CD8-positive, alpha-beta memory T cell (primary cell): ENCODE measurements at regions not wholly inside any gene's neighbourhood (a gene's known extent, or its start where the extent isn't known, plus 50 kb on each side); places are given as distances from the start of the nearest gene placed in this dataset.
"Not testable (repeated sequence)": the region's sequence is repeated elsewhere in the genome, so short reads cannot be mapped to it uniquely, and the experiment has no call there.

ENCODE experiments used
- CTCF ChIA-PET: fragments of 350-600 bp; sonication (Branson Sonifier 250); formaldehyde crosslinking; loops from one replicate; lab custom pipeline; 2021; ENCODE audit warnings: antibody characterized with exemption; lab: Charles Lee
- POLR2A ChIA-PET: fragments of 350-600 bp; sonication (Branson Sonifier 250); formaldehyde crosslinking; loops from one replicate; lab custom pipeline; 2021; ENCODE audit warnings: antibody characterized with exemption; lab: Charles Lee
- DNase-seq, 5 donors: peaks; one replicate each; pipeline versions ENCODE4 v3.0.0 to v3.0.0-alpha.2; 2020 to 2022; ENCODE audit warnings: mixed read lengths in 1 of 5
- H3K27ac ChIP-seq: one replicate; pipeline ENCODE4 v1.7.0; 2013; ENCODE audit warnings: low read depth, mild to moderate bottlenecking, low read length, moderate library complexity
- H3K27me3 ChIP-seq: 2 replicates; pipeline ENCODE4 v1.7.0; 2013; ENCODE audit warnings: low read length, mild to moderate bottlenecking; ENCODE audit not compliant: insufficient read depth, poor library complexity, severe bottlenecking
- H3K36me3 ChIP-seq: 2 replicates; pipeline ENCODE4 v1.7.0; 2013; ENCODE audit warnings: mild to moderate bottlenecking, low read length, moderate library complexity; ENCODE audit not compliant: insufficient read depth
- H3K4me1 ChIP-seq: 2 replicates; pipeline ENCODE4 v1.7.0; 2013; ENCODE audit warnings: mild to moderate bottlenecking, low read length, moderate library complexity; ENCODE audit not compliant: insufficient read depth
- H3K4me3 ChIP-seq: 2 replicates; pipeline ENCODE4 v1.7.0; 2013; ENCODE audit warnings: mild to moderate bottlenecking, low read length
- H3K9me3 ChIP-seq: 2 replicates; pipeline ENCODE4 v1.7.0; 2013; ENCODE audit warnings: mild to moderate bottlenecking, low read length
- H3K27ac Mint-ChIP-seq, 8 donors: one replicate each; pipeline ENCODE4 v1.8.0; 2020 to 2021; ENCODE audit warnings: mixed read lengths in 8 of 8, mild to moderate bottlenecking in 6 of 8, inconsistent platforms in 3 of 8, moderate library complexity in 3 of 8
- H3K27me3 Mint-ChIP-seq, 2 donors: one replicate each; pipeline ENCODE4 v1.8.0; 2020 to 2021; ENCODE audit warnings: mixed read lengths in 2 of 2, mild to moderate bottlenecking in 1 of 2, moderate library complexity in 1 of 2
- H3K36me3 Mint-ChIP-seq, 3 donors: one replicate each; pipeline ENCODE4 v1.8.0; 2020 to 2021; ENCODE audit warnings: mixed read lengths in 3 of 3, inconsistent platforms in 1 of 3, mild to moderate bottlenecking in 1 of 3
- H3K4me1 Mint-ChIP-seq, 3 donors: one replicate each; pipeline ENCODE4 v1.8.0; 2020 to 2021; ENCODE audit warnings: mixed read lengths in 3 of 3, inconsistent platforms in 1 of 3, mild to moderate bottlenecking in 1 of 3
- H3K4me3 Mint-ChIP-seq, 7 donors: one replicate each; pipeline ENCODE4 v1.8.0; 2020 to 2021; ENCODE audit warnings: mixed read lengths in 7 of 7, mild to moderate bottlenecking in 6 of 7, moderate library complexity in 4 of 7, inconsistent platforms in 2 of 7
- H3K9me3 Mint-ChIP-seq, 5 donors: one replicate each; pipeline ENCODE4 v1.8.0; 2020 to 2022; ENCODE audit warnings: mixed read lengths in 5 of 5, mild to moderate bottlenecking in 3 of 5, moderate library complexity in 2 of 5, inconsistent platforms in 1 of 5

DNA sequence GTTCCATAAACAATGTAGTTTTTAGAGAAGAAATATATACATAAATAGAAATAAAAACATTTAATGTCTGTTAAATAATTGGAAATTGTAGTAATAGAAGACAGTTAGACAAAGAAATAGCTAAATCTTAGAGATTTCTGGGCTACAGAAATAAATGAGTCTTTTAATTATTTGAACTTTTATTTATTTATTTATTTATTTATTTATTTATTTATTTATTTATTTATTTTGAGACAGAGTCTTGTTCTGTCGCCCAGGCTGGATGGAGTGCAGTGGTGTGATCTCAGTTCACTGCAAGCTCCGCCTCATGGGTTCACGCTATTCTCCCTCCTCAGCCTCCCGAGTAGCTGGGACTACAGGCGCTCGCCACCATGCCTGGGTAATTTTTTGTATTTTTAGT is 486.0 kb upstream of the SLITRK5 start:
- H3K27me3 ChIP-seq, H3K4me3 ChIP-seq, H3K9me3 ChIP-seq, DNase-seq, POLR2A ChIA-PET, H3K4me3 Mint-ChIP-seq, CTCF ChIA-PET, H3K27ac Mint-ChIP-seq, H3K27me3 Mint-ChIP-seq, H3K4me1 ChIP-seq, H3K27ac ChIP-seq, H3K36me3 Mint-ChIP-seq, H3K4me1 Mint-ChIP-seq, H3K36me3 ChIP-seq: not testable (repeated sequence)
- peaks cover 0 to 21% (median 2%) of the 10 kb centered on the region in 5 donors for H3K9me3 Mint-ChIP-seq

DNA sequence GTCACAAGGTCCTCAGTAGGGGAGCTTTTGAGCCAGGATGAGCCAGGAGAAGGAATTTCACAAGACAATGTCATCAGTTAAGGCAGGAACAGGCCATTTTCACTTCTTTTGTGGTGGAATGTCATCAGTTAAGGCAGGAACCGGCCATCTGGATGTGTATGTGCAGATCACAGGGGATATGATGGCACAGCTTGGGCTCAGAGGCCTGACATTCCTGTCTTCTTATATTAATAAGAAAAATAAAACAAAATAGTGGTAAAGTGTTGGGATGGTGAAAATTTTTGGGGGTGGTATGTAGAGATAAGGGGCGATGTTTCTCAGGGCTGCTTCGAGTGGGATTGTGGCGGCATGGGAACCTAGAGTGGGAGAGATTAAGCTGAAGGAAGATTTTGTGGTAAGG is 484.5 kb upstream of the SLITRK5 start:
- H3K36me3 ChIP-seq, POLR2A ChIA-PET, H3K4me1 Mint-ChIP-seq, DNase-seq, CTCF ChIA-PET, H3K4me1 ChIP-seq, H3K4me3 Mint-ChIP-seq, H3K27ac ChIP-seq, H3K36me3 Mint-ChIP-seq, H3K4me3 ChIP-seq, H3K9me3 ChIP-seq, H3K27me3 Mint-ChIP-seq, H3K27me3 ChIP-seq, H3K27ac Mint-ChIP-seq: not testable (repeated sequence)
- H3K9me3 Mint-ChIP-seq = peaks cover 0 to 21% (median 9%) of the 10 kb centered on the region in 5 donors

DNA sequence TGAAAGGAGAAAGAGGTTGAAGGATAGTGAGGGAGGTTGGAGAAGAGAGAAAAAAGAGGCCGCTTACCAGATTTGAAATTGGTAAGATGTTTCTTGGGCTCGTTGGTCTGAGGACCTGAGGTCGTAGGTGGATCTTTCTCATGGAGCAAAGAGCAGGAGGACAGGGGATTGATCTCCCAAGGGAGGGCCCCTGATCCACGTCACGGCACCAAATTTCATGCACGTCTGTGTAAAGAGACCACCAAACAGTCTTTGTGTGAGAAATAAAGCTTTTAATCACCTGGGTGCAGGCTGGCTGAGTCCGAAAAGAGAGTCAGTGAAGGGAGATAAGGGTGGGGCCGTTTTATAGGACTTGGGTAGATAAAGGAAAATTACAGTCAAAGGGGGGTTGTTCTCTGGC is 479.7 kb upstream of the SLITRK5 start:
- H3K4me3 Mint-ChIP-seq, CTCF ChIA-PET, H3K36me3 Mint-ChIP-seq, H3K4me3 ChIP-seq, H3K27ac Mint-ChIP-seq, POLR2A ChIA-PET, H3K27me3 Mint-ChIP-seq, H3K36me3 ChIP-seq, H3K27me3 ChIP-seq, H3K4me1 ChIP-seq, H3K9me3 ChIP-seq, H3K27ac ChIP-seq, H3K4me1 Mint-ChIP-seq, DNase-seq: not testable (repeated sequence)
- H3K9me3 Mint-ChIP-seq = peaks cover 0 to 14% (median 11%) of the 10 kb centered on the region in 5 donors

GRCh38 chr13:87198371-87198770 is 472.8 kb upstream of the SLITRK5 start:
- Histone ChIP-seq H3K4me3 (no peak overlapping the region), H3K9me3 (no peaks in the 10 kb centered on the region), H3K4me1 (no peaks in the 10 kb centered on the region), H3K27me3 (no peaks in the 10 kb centered on the region), H3K36me3 (no peaks in the 10 kb centered on the region), H3K27ac (no peak overlapping the region)
- H3K27ac Mint-ChIP-seq = no peak overlapping the region
- CTCF ChIA-PET = no interaction called here
- no peaks in the 10 kb centered on the region for H3K36me3 Mint-ChIP-seq
- no peaks in the 10 kb centered on the region for H3K4me1 Mint-ChIP-seq
- H3K9me3 Mint-ChIP-seq = peaks cover 0 to 32% (median 3%) of the 10 kb centered on the region in 5 donors
- DNase-seq = no peak
- POLR2A ChIA-PET = no interaction called here
- H3K4me3 Mint-ChIP-seq = no peak overlapping the region
- no peaks in the 10 kb centered on the region for H3K27me3 Mint-ChIP-seq

GRCh38 chr13:87206708-87207107 is 464.5 kb upstream of the SLITRK5 start:
- ChIA-PET CTCF (no interaction called here), POLR2A (no interaction called here)
- Histone ChIP-seq H3K4me3 (no peak overlapping the region), H3K9me3 (no peaks in the 10 kb centered on the region), H3K27me3 (no peaks in the 10 kb centered on the region), H3K4me1 (no peaks in the 10 kb centered on the region), H3K36me3 (no peaks in the 10 kb centered on the region), H3K27ac (no peak overlapping the region)
- no peak overlapping the region for H3K4me3 Mint-ChIP-seq
- H3K27ac Mint-ChIP-seq = no peak overlapping the region
- no peaks in the 10 kb centered on the region for H3K36me3 Mint-ChIP-seq
- H3K27me3 Mint-ChIP-seq = no peaks in the 10 kb centered on the region
- DNase-seq = no peak
- peaks cover 0 to 14% (median 2%) of the 10 kb centered on the region in 5 donors for H3K9me3 Mint-ChIP-seq
- no peaks in the 10 kb centered on the region for H3K4me1 Mint-ChIP-seq

DNA sequence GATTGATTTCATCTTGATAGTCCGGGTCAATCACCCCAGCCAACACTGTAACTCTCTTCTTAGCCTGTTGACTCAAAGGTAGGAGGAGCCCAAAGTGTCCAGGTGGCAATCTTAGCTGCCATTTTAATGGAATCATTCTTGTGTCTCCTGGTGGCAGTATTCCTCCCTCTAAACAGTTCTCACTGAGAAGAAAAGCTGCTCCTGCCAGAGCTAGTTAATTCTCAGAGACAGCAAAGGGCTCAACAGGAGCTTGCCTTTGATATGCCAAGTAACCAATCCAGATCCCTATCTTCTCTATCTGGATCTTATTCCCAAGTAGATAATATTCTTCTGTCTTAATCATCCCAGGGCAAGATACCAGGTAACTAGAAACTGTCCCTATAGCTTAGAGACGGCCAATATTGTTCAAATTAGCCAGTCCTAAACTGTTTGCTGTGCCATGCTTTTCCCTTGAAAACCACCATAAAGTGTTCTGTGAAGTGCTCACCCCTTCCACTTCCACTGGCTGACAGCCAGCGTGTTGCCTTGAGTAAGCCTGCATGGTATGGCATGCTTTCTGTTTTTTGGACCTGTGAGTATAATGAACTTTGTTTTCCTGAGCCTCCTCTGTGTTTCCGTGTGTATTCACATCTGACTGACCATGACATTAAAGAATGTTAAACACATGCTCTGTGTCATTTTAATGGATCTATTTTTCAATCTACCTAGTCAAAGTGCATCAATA is 463.7 kb upstream of the SLITRK5 start:
- ChIA-PET CTCF (no interaction called here), POLR2A (no interaction called here)
- Histone ChIP-seq H3K36me3 (no peaks in the 10 kb centered on the region), H3K4me3 (no peak overlapping the region), H3K4me1 (no peaks in the 10 kb centered on the region), H3K9me3 (no peaks in the 10 kb centered on the region), H3K27ac (no peak overlapping the region), H3K27me3 (no peaks in the 10 kb centered on the region)
- H3K36me3 Mint-ChIP-seq = no peaks in the 10 kb centered on the region
- no peak overlapping the region for H3K4me3 Mint-ChIP-seq
- H3K4me1 Mint-ChIP-seq = no peaks in the 10 kb centered on the region
- no peak for DNase-seq
- peaks cover 0 to 13% (median 2%) of the 10 kb centered on the region in 5 donors for H3K9me3 Mint-ChIP-seq
- H3K27me3 Mint-ChIP-seq = no peaks in the 10 kb centered on the region
- H3K27ac Mint-ChIP-seq = no peak overlapping the region

GRCh38 chr13:87208636-87209035 is 462.5 kb upstream of the SLITRK5 start:
- H3K36me3 Mint-ChIP-seq = no peaks in the 10 kb centered on the region
- ChIA-PET CTCF (no interaction called here), POLR2A (no interaction called here)
- H3K4me1 Mint-ChIP-seq = no peaks in the 10 kb centered on the region
- no peaks in the 10 kb centered on the region for H3K27me3 Mint-ChIP-seq
- Histone ChIP-seq H3K27me3 (no peaks in the 10 kb centered on the region), H3K27ac (no peak overlapping the region), H3K9me3 (no peaks in the 10 kb centered on the region), H3K4me3 (no peak overlapping the region), H3K4me1 (no peaks in the 10 kb centered on the region), H3K36me3 (no peaks in the 10 kb centered on the region)
- DNase-seq = no peak
- H3K9me3 Mint-ChIP-seq = peaks cover 0 to 12% (median 2%) of the 10 kb centered on the region in 5 donors
- H3K27ac Mint-ChIP-seq = no peak overlapping the region
- no peak overlapping the region for H3K4me3 Mint-ChIP-seq

DNA sequence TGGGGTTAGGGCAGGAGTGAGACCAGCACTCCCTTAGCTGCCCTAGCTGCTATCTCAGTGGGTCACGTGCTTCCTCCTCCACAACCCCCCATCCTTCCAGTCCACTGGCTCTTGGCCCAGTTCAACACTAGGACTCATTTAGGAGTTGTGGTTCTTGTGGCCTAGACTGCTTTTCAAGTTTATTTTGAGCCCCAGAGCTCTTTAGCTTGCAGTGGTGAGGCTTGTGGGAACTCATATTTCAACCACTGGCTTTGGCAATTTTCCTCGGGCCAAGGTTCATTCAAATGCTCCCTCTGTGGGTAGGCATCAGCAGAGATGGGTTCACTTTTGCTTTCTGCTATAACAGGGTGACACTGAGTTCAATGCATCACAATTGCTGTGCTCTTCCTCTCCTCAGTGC is 436.2 kb upstream of the SLITRK5 start:
- H3K4me1 Mint-ChIP-seq = no peaks in the 10 kb centered on the region
- H3K4me3 Mint-ChIP-seq = no peak overlapping the region
- Histone ChIP-seq H3K36me3 (no peaks in the 10 kb centered on the region), H3K27me3 (no peaks in the 10 kb centered on the region), H3K9me3 (no peaks in the 10 kb centered on the region), H3K27ac (no peak overlapping the region), H3K4me1 (no peaks in the 10 kb centered on the region), H3K4me3 (no peak overlapping the region)
- H3K27me3 Mint-ChIP-seq = no peaks in the 10 kb centered on the region
- H3K27ac Mint-ChIP-seq = no peak overlapping the region
- CTCF ChIA-PET = no interaction called here
- no peaks in the 10 kb centered on the region for H3K36me3 Mint-ChIP-seq
- no peak for DNase-seq
- POLR2A ChIA-PET = no interaction called here
- H3K9me3 Mint-ChIP-seq = peaks cover 2 to 30% (median 12%) of the 10 kb centered on the region in 5 donors
